OCI-LY3 (cell line): ENCODE measurements at regions not wholly inside any gene's neighbourhood (a gene's known extent, or its start where the extent isn't known, plus 50 kb on each side); places are given as distances from the start of the nearest gene placed in this dataset.

Source experiments
- CTCF ChIP-seq: fragments of 200-600, 300-600 bp; sonication (generic); IDR thresholded peaks from 2 replicates; pipeline ENCODE4 v1.5.1; 2014; ENCODE audit warnings: antibody characterized with exemption, low read length, low read depth
- EZH2phosphoT487 ChIP-seq: fragments of 200-600 bp; shearing (Covaris generic); IDR thresholded peaks from 2 replicates; pipeline ENCODE4 v1.6.1; 2018; ENCODE audit warnings: antibody characterized with exemption, mixed run types, low read depth

- no peak for TF ChIP-seq CTCF
- no peak for TF ChIP-seq EZH2phosphoT487
These were observed 323.0 kb downstream of the ANXA1 start for GRCh38 chr9:73474625-73475024.
